HG03025 (cell line): ENCODE measurements at regions not wholly inside any gene's neighbourhood (a gene's known extent, or its start where the extent isn't known, plus 50 kb on each side); places are given as distances from the start of the nearest gene placed in this dataset.

Experiments used
- ATAC-seq: cut with Tn5 transposase; IDR thresholded peaks from one replicate; pipeline ENCODE4 v1.9.1; 2021; ENCODE audit warnings: mild to moderate bottlenecking, moderate library complexity; ENCODE audit not compliant: unreplicated experiment, low FRiP score

DNA sequence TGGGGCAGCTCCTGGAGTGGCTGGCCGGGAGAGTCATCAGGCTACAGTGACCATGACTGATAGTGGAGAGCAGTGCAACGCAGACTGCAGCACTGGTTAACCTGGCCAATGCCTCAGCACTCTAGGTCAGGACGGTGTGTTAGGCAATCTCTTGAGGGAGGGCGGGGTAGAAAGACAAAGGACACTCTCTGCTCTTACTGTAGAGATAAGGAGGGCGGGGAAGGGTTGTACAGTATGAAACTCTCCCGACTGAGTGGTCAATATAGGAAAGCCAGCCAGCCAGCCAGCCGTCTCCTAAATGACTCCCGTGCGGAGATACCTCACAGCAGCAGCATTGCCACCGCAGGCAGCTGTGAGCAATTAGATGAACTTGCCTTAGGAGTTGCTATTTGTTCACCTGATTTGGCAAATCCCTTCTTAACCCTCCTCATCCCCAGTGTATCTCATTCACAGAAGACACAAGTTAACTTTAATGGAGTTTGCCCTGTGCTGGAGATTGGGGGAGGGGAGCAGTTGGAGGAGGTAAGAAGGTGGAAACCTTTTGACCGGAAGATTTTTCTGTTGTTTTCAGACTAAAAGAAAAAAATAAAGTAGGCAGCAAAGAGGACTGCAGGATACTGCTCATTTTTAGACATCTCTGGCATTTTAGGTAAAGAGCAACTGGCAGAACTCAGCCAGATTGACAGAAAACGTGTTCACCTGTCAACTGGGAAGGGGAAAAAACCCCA, 330.5 kb downstream of the HNRNPD start:
- ATAC-seq = no peak

DNA sequence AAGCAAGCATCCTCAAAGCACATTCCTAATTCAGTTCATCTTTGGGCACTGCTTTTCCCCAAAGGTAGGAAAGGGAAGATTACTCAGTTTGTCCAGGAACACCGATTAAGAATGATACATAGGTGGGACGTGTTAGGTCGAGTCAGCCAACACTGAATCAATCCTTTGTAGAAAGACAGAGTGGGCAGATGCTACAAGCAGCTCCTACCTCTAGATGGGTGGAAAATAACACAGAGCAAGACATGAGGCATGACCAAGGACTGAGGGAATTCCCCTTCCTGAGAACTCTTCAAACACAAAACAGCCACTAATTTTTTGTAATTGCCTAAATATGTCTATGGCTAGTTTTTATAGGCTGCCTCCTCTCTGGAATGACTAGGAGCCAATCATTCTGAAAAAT, 331.7 kb downstream of the HNRNPD start:
- no peak for ATAC-seq

DNA sequence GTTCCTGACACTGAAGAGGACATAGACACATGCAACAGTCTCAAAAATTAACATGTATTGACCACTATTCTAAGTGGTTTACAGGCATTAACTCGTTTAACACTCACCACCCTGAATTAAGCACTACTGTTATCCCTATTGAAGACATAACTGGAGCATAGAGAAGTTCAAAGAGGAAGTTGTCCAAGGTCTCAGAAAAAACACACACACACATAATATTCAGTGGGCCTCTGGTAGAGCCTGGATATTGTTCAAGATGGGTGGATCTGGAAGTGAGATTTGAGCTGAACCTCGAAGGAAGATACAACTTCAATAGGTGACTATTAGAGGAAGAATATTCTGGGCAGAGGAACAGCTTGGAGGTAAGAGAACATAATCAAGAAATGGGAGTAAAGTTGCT, 334.9 kb downstream of the HNRNPD start:
- no peak for ATAC-seq

DNA sequence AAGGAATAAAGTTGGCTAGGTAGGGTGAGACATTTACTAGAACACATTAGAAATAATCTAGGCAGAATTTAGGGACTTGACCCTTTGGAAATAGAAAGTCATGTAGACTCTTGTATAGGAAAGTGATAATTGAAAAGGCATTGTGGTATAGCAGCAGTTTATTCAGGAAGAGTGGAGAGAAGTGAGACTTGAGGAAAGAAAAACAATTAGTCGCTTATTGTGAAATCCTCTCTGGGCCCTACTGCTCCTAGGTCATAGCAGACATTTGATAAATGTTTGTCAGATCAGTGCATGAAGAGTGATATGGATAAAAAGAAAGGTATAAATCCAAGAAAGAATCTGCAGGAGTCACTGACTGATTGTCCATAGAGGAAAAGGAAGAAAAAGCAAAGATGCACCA, 337.6 kb downstream of the HNRNPD start:
- no peak for ATAC-seq

DNA sequence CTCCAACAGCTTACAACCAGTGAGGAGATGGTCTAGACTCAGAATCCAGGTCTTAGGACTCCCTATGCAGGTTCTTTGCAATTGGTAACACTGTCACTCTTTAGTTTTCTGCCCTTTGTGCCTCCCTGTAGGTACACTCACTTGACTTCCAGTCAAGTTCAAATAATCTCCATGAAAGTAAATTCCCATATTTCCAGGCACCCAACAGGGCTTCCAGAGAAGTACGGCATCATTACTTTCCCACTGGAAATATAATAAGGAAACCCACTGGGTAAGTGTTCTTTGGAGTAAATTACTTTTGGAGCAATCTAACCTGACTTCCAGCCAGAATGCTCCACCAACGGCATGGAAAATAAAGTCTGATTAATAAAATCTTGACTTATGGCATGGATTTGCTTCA, 338.9 kb downstream of the HNRNPD start:
- ATAC-seq = no peak

- ATAC-seq = no peak
These were observed 339.9 kb downstream of the HNRNPD start for GRCh38 chr4:82033862-82034261.

DNA sequence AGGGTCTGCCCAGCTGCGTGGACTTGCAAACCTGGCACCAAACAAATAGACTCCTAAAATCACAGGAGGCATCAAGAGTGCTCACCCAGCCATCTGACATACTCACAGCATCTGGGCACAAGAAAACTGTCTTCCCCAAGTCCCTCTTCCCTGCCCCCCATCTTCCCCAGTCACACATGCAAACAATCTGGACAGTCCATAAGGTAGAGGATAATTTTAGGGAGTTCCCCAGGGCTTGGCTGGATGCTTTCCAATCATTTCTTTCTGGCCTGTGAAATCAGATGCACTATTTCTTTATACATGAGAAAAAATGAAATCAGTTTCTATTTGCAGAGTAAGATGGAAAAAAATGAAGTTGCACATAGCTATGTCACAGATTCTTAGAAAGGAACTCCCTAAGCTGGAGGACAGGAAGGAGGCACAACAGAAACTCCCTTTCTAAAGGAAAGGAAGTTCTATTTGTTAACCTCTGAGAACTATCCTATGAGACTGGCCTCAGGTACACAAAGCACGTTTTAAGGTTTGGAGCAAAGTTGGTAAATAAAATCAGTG, 342.3 kb downstream of the HNRNPD start:
- no peak for ATAC-seq

DNA sequence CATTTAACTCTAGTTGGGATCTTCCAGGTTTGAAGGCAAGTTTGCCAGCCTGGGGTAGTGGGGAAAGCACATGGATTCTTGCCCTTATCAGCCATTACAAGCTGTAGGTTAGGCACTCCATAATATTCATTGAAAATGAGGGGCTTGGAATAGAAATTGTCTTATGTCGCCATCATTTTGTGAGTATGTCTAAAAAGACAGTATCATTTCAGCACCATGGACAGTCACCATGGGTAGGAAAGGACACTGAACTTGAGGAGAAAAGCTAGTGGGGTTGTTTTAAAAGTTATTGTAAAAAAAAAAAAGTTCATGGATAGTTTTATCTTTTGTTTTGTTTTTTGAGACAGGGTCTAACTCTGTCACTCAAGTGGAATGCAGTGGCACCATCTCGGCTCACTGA, 356.1 kb downstream of the HNRNPD start:
- ATAC-seq = no peak

GRCh38 chr4:82005158-82005557, 368.6 kb downstream of the HNRNPD start:
- no peak for ATAC-seq

DNA sequence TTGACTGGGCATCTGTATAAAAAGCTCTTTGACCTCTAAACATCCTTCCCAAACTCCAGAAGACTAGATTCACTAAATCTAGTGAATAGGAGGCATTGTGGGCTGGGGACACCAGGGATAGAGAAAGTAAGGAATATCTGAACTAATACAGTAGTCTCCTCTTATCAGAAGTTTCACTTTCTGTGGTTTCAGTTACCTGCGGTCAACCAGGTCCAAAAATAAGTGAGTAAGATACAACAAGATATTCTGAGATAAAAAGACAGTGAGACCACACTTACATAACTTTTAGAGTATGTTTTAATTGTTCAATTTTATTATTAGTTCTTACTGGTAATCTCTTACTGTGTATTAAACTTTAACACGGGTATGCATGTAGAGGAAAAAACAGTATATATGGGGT, 376.5 kb downstream of the HNRNPD start:
- no peak for ATAC-seq

DNA sequence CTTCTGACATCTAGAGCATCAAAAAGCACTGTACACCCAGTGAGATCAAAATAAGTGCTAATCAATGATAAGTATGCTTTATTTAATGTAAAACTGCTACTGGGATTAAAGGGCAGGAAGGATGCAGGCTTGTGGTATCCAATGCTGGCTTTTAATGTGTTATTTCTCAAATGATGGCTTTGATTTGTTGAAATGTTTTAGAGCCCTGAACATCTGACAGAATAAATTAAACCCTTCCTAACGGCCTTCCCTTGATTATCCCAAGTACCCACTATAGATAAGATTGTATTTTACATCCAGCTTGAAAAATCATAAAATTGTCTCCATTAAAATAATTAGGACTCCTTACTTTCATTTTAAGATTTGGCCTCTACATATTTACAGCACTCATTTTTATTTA, 382.9 kb downstream of the HNRNPD start:
- ATAC-seq = no peak

- ATAC-seq = no peak
These were observed 383.6 kb downstream of the HNRNPD start for GRCh38 chr4:81990211-81990610.

DNA sequence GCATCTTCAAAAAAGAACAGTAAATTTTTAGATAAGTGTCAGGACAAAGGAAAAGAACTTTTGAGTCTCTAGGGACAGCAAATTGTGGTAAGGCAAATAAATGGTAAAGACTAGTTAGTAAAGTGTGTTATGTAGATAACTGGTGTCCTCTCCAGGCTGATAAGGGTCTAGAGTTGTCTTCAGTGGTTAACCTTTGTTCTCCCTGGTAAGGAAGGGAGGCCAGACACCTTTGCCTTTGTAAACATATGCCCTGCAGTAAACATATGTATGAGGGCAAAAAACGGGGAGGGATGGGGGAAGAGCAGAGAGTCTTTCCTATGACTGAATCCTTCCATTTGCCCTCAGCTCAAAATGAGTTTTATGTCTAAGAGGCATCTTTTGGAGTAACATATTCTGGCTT, 384.6 kb downstream of the HNRNPD start:
- no peak for ATAC-seq

GRCh38 chr4:81988178-81988577, 385.6 kb downstream of the HNRNPD start:
- ATAC-seq = no peak

GRCh38 chr4:81984746-81985145, 389.0 kb downstream of the HNRNPD start:
- ATAC-seq = no peak

- ATAC-seq = no peak
These were observed 390.8 kb downstream of the HNRNPD start for GRCh38 chr4:81982846-81983540.

GRCh38 chr4:81981218-81981617, 392.6 kb downstream of the HNRNPD start:
- ATAC-seq = no peak

GRCh38 chr4:81974523-81974922, 399.3 kb downstream of the HNRNPD start:
- no peak for ATAC-seq

GRCh38 chr4:81971637-81972381, 402.0 kb downstream of the HNRNPD start:
- no peak for ATAC-seq

DNA sequence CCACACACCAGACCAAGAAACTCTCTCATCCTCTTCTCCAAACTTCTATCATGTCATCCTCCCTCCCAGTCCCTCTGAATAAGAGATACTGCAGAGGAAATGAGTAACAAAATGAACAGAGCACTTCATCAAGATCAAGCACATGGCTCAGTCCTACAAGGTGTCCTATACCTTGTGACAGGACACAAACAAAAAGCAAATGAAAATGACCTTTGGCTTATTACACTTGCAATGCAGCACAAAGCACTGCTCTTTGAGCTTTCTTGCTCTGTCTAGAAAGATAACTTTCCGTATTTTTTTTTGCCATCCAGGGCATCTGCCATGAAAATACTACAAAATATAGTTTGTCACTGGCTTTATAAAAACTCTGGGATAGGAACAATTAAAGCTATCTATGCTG, 402.7 kb downstream of the HNRNPD start:
- no peak for ATAC-seq

DNA sequence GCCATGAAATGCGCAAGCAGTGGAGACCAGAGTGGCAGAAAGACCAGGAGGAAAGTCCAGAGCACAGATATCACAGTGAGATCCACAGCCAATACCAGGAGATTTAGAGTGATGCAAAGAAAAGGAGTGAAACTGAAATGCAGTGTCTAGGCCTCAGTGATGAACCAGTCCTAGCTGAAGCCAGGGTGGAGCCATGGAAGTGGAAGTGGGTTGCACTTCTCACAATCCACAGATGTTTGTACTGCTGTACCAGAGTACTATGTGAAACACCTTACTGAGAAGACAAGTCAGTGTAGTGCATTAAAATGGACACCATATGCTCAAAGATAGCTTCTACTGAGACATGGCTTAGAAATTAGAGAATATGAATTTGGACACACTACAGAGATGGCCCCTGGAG, 403.3 kb downstream of the HNRNPD start:
- no peak for ATAC-seq
